Mesenchymal stem cell (in vitro differentiated cells and primary cell): ENCODE measurements at regions not wholly inside any gene's neighbourhood (a gene's known extent, or its start where the extent isn't known, plus 50 kb on each side); places are given as distances from the start of the nearest gene placed in this dataset.

Experiments
- DNase-seq: peaks from one replicate; pipeline ENCODE4 v3.0.0-alpha.2; 2013
- H2AFZ ChIP-seq: one replicate; pipeline ENCODE4 v1.6.1; 2013; ENCODE audit warnings: low read depth, mild to moderate bottlenecking, control low read depth, inconsistent platforms, low read length, moderate library complexity
- H2AK5ac ChIP-seq: 2 replicates; pipeline ENCODE4 v1.6.1; 2013; ENCODE audit warnings: low read length, moderate library complexity, mild to moderate bottlenecking, inconsistent platforms; ENCODE audit not compliant: severe bottlenecking
- H2BK120ac ChIP-seq: one replicate; pipeline ENCODE4 v1.6.1; 2013; ENCODE audit warnings: low read depth, mild to moderate bottlenecking, inconsistent platforms, low read length, moderate library complexity
- H2BK12ac ChIP-seq, 2 experiments: one replicate each; pipeline ENCODE4 v1.6.1; 2013; ENCODE audit warnings: inconsistent platforms in 2 of 2, low read length in 2 of 2, mild to moderate bottlenecking in 2 of 2, moderate library complexity in 2 of 2, control low read depth in 1 of 2
- H2BK15ac ChIP-seq: one replicate; pipeline ENCODE4 v1.6.1; 2013; ENCODE audit warnings: mild to moderate bottlenecking, low read depth, inconsistent platforms; ENCODE audit not compliant: poor library complexity, severe bottlenecking
- H2BK5ac ChIP-seq: 2 replicates; pipeline ENCODE4 v1.6.1; 2013; ENCODE audit warnings: low read depth, mild to moderate bottlenecking, low read length, control low read depth, inconsistent platforms; ENCODE audit not compliant: poor library complexity, severe bottlenecking
- H3K14ac ChIP-seq, 2 experiments: one replicate each; pipeline ENCODE4 v1.6.1; 2013; ENCODE audit warnings: inconsistent platforms in 2 of 2, low read length in 2 of 2, control low read depth in 1 of 2, mild to moderate bottlenecking in 1 of 2, moderate library complexity in 1 of 2
- H3K18ac ChIP-seq, 2 experiments: one replicate each; pipeline ENCODE4 v1.6.1; 2013; ENCODE audit warnings: inconsistent platforms in 2 of 2, low read length in 2 of 2, control low read depth in 1 of 2, low read depth in 1 of 2, mild to moderate bottlenecking in 1 of 2
- H3K23ac ChIP-seq, 2 experiments: one replicate each; pipeline ENCODE4 v1.6.1; 2013; ENCODE audit warnings: inconsistent platforms in 2 of 2, low read length in 2 of 2, mild to moderate bottlenecking in 2 of 2, moderate library complexity in 2 of 2, control low read depth in 1 of 2
- H3K27ac ChIP-seq: 2 replicates; pipeline ENCODE4 v1.5.1; 2013; ENCODE audit warnings: mild to moderate bottlenecking, moderate library complexity, low read length, control low read depth, inconsistent platforms; ENCODE audit not compliant: poor library complexity, severe bottlenecking
- H3K27me3 ChIP-seq, 2 experiments: 2 replicates each; pipeline versions ENCODE4 v1.6.1 to v1.7.0; 2013; ENCODE audit warnings: low read length in 2 of 2, mild to moderate bottlenecking in 2 of 2, moderate library complexity in 2 of 2, control low read depth in 1 of 2, inconsistent platforms in 1 of 2; ENCODE audit not compliant: control insufficient read depth in 1 of 2, insufficient read depth in 1 of 2
- H3K36me3 ChIP-seq, 2 experiments: 2 replicates each; pipeline versions ENCODE4 v1.6.1 to v1.7.0; 2013; ENCODE audit warnings: low read length in 2 of 2, control low read depth in 1 of 2, inconsistent platforms in 1 of 2, low read depth in 1 of 2, mild to moderate bottlenecking in 1 of 2; ENCODE audit not compliant: insufficient read depth in 2 of 2, control insufficient read depth in 1 of 2
- H3K4ac ChIP-seq, 2 experiments: one replicate each; pipeline ENCODE4 v1.6.1; 2013; ENCODE audit warnings: inconsistent platforms in 2 of 2, low read length in 2 of 2, mild to moderate bottlenecking in 2 of 2, moderate library complexity in 2 of 2, control low read depth in 1 of 2, low read depth in 1 of 2
- H3K4me1 ChIP-seq: 2 replicates; pipeline ENCODE4 v1.6.1; 2013; ENCODE audit warnings: low read depth, low read length, control low read depth; ENCODE audit not compliant: control insufficient read depth, insufficient read depth
- H3K4me2 ChIP-seq: 2 replicates; pipeline ENCODE4 v1.6.1; 2013; ENCODE audit warnings: low read length, mild to moderate bottlenecking, inconsistent platforms; ENCODE audit not compliant: poor library complexity, severe bottlenecking
- H3K4me3 ChIP-seq, 2 experiments: 2 replicates each; pipeline versions ENCODE4 v1.5.1 to v1.7.0; 2013; ENCODE audit warnings: low read length in 2 of 2, mild to moderate bottlenecking in 2 of 2, control low read depth in 1 of 2, low read depth in 1 of 2; ENCODE audit not compliant: insufficient read depth in 1 of 2
- H3K79me1 ChIP-seq: replicated peaks from 2 replicates; pipeline ENCODE4 v1.6.1; 2013; ENCODE audit warnings: mild to moderate bottlenecking, control low read depth, low read length, inconsistent platforms; ENCODE audit not compliant: poor library complexity, severe bottlenecking
- H3K9ac ChIP-seq: 2 replicates; pipeline ENCODE4 v1.7.0; 2013; ENCODE audit warnings: mild to moderate bottlenecking, low read length, moderate library complexity
- H3K9me3 ChIP-seq: 2 replicates; pipeline ENCODE4 v1.7.0; 2013; ENCODE audit warnings: mild to moderate bottlenecking, low read length; ENCODE audit not compliant: control insufficient read depth
- H4K8ac ChIP-seq: one replicate; pipeline ENCODE4 v1.6.1; 2013; ENCODE audit warnings: inconsistent platforms, mild to moderate bottlenecking, low read length, moderate library complexity
- H4K91ac ChIP-seq: one replicate; pipeline ENCODE4 v1.6.1; 2013; ENCODE audit warnings: mild to moderate bottlenecking, low read length, inconsistent platforms
- WGBS: methylation state at CpG from one replicate; pipeline ENCODE4 v1.1.7; 2013; ENCODE audit warnings: mixed read lengths; 5-methylcytosine and 5-hydroxymethylcytosine counted together

- Histone ChIP-seq H2BK15ac (no peak overlapping the region), H4K8ac (no peak overlapping the region), H2BK120ac (no peak overlapping the region), H2AK5ac (no peak overlapping the region), H2AFZ (no peak overlapping the region), H3K36me3 (no peaks in the 10 kb centered on the region), H3K4me3 (no peak overlapping the region), H3K14ac (no peak overlapping the region), H3K23ac (no peak overlapping the region), H4K91ac (no peak overlapping the region), H3K9me3 (no peaks in the 10 kb centered on the region), H3K4me1 (peaks cover 14% of the 10 kb centered on the region), H3K27ac (no peak overlapping the region), H2BK12ac (no peak overlapping the region), H2BK5ac (no peak overlapping the region), H3K4me2 (no peak overlapping the region), H3K9ac (peak overlapping the region; percentile 3), H3K27me3 (no peaks in the 10 kb centered on the region), H3K18ac (no peak overlapping the region), H3K4ac (no peak overlapping the region), H3K79me1 (no peaks in the 10 kb centered on the region)
- no peak for DNase-seq
- 80% methylated on average over 2 of the region's 3 CpGs for WGBS
Observed at GRCh38 chr1:224521904-224522734, 87.5 kb upstream of the WDR26 start.

GRCh38 chr1:224523676-224524075 lies 89.1 kb upstream of the WDR26 start:
- H3K4ac ChIP-seq = no peak overlapping the region
- H3K23ac ChIP-seq = no peak overlapping the region
- H2BK15ac ChIP-seq = no peak overlapping the region
- no peaks in the 10 kb centered on the region for H3K27me3 ChIP-seq
- no peak overlapping the region for H3K14ac ChIP-seq
- H3K27ac ChIP-seq = no peak overlapping the region
- no peak overlapping the region for H2AFZ ChIP-seq
- H2BK120ac ChIP-seq = peak overlapping the region; percentile 30
- H2BK5ac ChIP-seq = no peak overlapping the region
- H2AK5ac ChIP-seq = peak overlapping the region; percentile 45
- H3K9me3 ChIP-seq = no peaks in the 10 kb centered on the region
- no peak overlapping the region for H3K4me3 ChIP-seq
- H2BK12ac ChIP-seq = peak overlapping the region in 1 of 2 experiments; percentile 39
- no peak overlapping the region for H4K8ac ChIP-seq
- H3K79me1 ChIP-seq = no peaks in the 10 kb centered on the region
- H3K4me1 ChIP-seq = peaks cover 7% of the 10 kb centered on the region
- no peak overlapping the region for H4K91ac ChIP-seq
- no peak overlapping the region for H3K4me2 ChIP-seq
- no peak for DNase-seq
- no peak overlapping the region for H3K18ac ChIP-seq
- H3K36me3 ChIP-seq = no peaks in the 10 kb centered on the region
- H3K9ac ChIP-seq = no peak overlapping the region

- 56% methylated on average over 4 of the region's 4 CpGs for WGBS
- Histone ChIP-seq H3K4me3 (peak overlapping the region in 1 of 2 experiments; percentile 16), H3K27ac (peak overlapping the region; percentile 12), H2BK5ac (no peak overlapping the region), H3K36me3 (no peaks in the 10 kb centered on the region), H3K79me1 (no peaks in the 10 kb centered on the region), H3K4ac (no peak overlapping the region), H3K23ac (no peak overlapping the region), H2BK12ac (no peak overlapping the region), H3K4me1 (peaks cover 10% of the 10 kb centered on the region), H2AK5ac (no peak overlapping the region), H3K9me3 (no peaks in the 10 kb centered on the region), H3K27me3 (no peaks in the 10 kb centered on the region), H3K4me2 (no peak overlapping the region), H2BK15ac (no peak overlapping the region), H3K18ac (no peak overlapping the region), H2AFZ (no peak overlapping the region), H3K9ac (no peak overlapping the region), H4K91ac (no peak overlapping the region), H2BK120ac (no peak overlapping the region), H3K14ac (no peak overlapping the region), H4K8ac (no peak overlapping the region)
- peak; percentile 66 for DNase-seq
Observed at GRCh38 chr1:224524679-224525078, 90.1 kb upstream of the WDR26 start.

GRCh38 chr1:224525411-224526040 lies 90.6 kb upstream of the CNIH3 start:
- Histone ChIP-seq H2BK12ac (peak overlapping the region in 1 of 2 experiments; percentile 11), H3K23ac (no peak overlapping the region), H3K14ac (peak overlapping the region in 1 of 2 experiments; percentile 13), H3K79me1 (no peaks in the 10 kb centered on the region), H3K9me3 (no peaks in the 10 kb centered on the region), H3K27me3 (no peaks in the 10 kb centered on the region), H3K9ac (peak overlapping the region; percentile 52), H2AFZ (no peak overlapping the region), H3K4me1 (peaks cover 13% of the 10 kb centered on the region), H2BK120ac (no peak overlapping the region), H2BK5ac (no peak overlapping the region), H3K4ac (no peak overlapping the region), H4K8ac (peak overlapping the region; percentile 38), H4K91ac (peak overlapping the region; percentile 20), H3K36me3 (no peaks in the 10 kb centered on the region), H3K4me3 (peak overlapping the region in 1 of 2 experiments; percentile 16), H2BK15ac (peak overlapping the region; percentile 66), H3K4me2 (no peak overlapping the region), H3K27ac (no peak overlapping the region), H2AK5ac (no peak overlapping the region), H3K18ac (peak overlapping the region in 1 of 2 experiments; percentile 71)
- WGBS = 83% methylated on average over 3 of the region's 4 CpGs
- no peak for DNase-seq
